Rectal smooth muscle tissue (tissue), 1 donor: ENCODE measurements at regions not wholly inside any gene's neighbourhood (a gene's known extent, or its start where the extent isn't known, plus 50 kb on each side); places are given as distances from the start of the nearest gene placed in this dataset.

Experiments used
- H3K27ac ChIP-seq: one replicate; pipeline ENCODE4 v1.7.0; 2013; ENCODE audit warnings: low read depth, low read length, inconsistent platforms
- H3K27me3 ChIP-seq: one replicate; pipeline ENCODE4 v1.7.0; 2013; ENCODE audit warnings: low read length; ENCODE audit not compliant: control insufficient read depth, insufficient read depth
- H3K36me3 ChIP-seq: one replicate; pipeline ENCODE4 v1.7.0; 2013; ENCODE audit warnings: low read length; ENCODE audit not compliant: control insufficient read depth, insufficient read depth
- H3K4me1 ChIP-seq: one replicate; pipeline ENCODE4 v1.7.0; 2013; ENCODE audit warnings: low read length; ENCODE audit not compliant: control insufficient read depth, insufficient read depth
- H3K4me3 ChIP-seq: one replicate; pipeline ENCODE4 v1.7.0; 2013; ENCODE audit warnings: low read length
- H3K9ac ChIP-seq: one replicate; pipeline ENCODE4 v1.7.0; 2013; ENCODE audit warnings: low read length

DNA sequence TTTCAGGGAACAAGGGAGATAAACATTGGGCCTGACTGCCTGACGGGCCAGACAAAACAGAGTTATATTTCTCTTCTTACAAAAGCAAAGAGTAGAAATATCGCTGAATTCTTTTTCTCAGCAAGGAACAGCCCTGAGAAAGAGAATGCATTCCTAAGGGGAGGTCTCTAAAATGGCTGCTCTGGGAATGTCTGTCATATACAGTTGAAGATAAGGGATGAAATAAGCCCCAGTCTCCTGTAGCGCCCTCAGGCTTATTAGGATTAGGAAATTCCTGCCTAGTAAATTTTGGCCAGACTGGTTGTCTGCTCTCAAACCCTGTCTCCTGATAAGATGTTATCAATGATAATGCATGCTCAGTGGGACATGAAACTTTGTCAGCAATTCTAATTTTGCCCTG is 134.9 kb upstream of the CNTNAP5 start:
- no peaks in the 10 kb centered on the region for H3K36me3 ChIP-seq
- H3K27me3 ChIP-seq, result no peaks in the 10 kb centered on the region
- H3K4me3 ChIP-seq, result no peak overlapping the region
- no peak overlapping the region for H3K27ac ChIP-seq
- H3K9ac ChIP-seq, result no peak overlapping the region
- H3K4me1 ChIP-seq, result no peaks in the 10 kb centered on the region

DNA sequence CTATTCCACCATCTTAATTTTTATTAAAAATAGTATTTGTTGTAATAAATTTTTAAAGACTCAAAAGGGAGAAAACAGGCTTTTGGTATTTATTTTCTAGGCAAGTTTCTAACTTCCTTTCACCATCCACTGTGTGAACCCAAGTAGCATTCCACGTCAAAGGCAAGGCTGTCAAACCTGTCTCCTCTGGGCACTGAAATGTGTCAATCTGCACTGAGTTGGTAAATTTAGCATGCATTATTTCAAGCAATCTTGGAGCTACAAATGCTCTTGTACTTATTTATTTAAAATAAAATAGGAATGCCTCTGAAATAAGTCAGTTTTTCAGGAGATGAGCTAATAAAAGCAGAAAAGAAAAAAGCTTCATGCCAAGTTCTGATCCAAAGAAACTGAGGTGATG is 130.9 kb upstream of the CNTNAP5 start:
- Histone ChIP-seq H3K4me3 (no peak overlapping the region), H3K4me1 (no peaks in the 10 kb centered on the region), H3K36me3 (no peaks in the 10 kb centered on the region), H3K27ac (no peak overlapping the region), H3K27me3 (no peaks in the 10 kb centered on the region), H3K9ac (no peak overlapping the region)

DNA sequence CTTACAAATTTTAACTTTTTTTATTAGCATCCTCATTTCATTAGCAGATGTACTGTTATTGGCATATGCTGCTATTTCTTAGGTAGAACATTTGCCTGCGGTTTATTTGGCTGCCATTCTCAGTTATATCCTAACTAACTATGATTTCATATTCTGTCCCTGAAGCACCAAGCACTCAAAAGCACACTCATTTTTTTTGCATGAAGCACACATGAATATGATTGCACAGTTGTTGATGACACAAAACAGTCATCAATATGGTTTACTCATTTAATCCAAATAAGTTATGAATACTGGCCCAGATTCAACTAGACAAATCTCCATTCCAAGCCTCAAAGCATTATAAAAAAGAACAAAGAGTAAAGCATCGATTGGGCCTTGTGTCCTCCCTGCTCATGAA is 129.4 kb upstream of the CNTNAP5 start:
- H3K4me1 ChIP-seq, result no peaks in the 10 kb centered on the region
- no peak overlapping the region for H3K27ac ChIP-seq
- H3K27me3 ChIP-seq, result no peaks in the 10 kb centered on the region
- no peak overlapping the region for H3K9ac ChIP-seq
- no peaks in the 10 kb centered on the region for H3K36me3 ChIP-seq
- no peak overlapping the region for H3K4me3 ChIP-seq

DNA sequence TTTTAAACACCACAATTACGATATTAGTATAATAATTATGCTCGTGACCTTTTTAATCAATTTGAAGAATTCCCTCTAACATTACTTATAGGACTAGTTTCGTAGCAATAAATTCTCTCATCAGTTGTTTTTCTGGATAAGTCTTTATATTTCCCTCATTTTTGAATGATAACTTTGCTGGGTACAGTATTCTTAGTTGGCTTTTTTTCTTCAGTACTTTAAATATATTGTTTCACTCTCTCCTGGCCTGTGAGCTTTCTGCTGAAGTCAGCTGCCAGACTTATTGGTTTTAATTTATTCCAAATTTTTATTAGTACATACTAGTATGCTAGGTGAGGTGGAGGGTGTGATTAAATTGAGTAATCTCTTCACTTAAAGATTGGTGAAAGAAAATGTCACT is 123.8 kb upstream of the CNTNAP5 start:
- Histone ChIP-seq H3K36me3 (no peaks in the 10 kb centered on the region), H3K4me1 (no peaks in the 10 kb centered on the region), H3K4me3 (no peak overlapping the region), H3K27ac (no peak overlapping the region), H3K27me3 (no peaks in the 10 kb centered on the region), H3K9ac (no peak overlapping the region)

DNA sequence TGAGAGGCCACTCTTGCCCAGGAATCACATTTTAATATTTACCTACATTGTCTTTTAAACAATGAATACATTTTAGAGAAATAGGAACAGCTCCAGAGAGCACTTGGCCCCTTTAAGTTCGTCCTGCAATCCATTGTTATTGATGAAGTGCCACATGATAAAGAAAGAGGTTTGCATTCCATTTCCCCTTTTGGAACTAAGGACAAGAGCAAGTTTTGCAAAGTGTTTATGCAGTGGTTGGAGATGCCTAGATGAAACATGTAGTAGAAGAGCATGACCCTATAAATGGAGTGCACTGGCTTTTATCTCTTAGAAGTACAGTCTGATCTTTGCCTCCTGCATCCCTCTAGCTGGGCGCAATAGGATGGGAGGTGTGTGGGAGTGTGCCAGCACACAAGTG is 118.7 kb upstream of the CNTNAP5 start:
- Histone ChIP-seq H3K9ac (no peak overlapping the region), H3K4me1 (no peaks in the 10 kb centered on the region)

DNA sequence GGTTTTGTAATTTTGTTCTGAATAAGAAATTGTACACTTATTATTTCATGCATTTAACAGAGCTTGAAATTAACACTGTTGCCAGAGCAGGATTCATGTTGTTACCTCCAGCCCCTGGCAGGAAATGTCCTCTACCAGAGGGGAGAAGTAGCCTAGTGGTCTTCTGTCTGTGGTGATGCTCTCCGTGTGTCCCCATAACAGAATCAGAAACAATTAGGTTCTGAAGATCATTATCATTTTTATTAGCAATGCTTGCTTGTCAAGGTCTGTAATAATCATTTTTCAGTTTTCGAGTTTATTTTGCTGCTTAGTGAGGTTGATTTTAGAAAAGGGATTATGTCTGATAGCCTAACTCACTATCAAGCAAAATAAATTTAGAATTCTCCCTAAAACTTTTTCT is 116.6 kb upstream of the CNTNAP5 start:
- H3K36me3 ChIP-seq, result no peaks in the 10 kb centered on the region
- H3K27me3 ChIP-seq, result no peaks in the 10 kb centered on the region
- H3K4me3 ChIP-seq, result no peak overlapping the region
- no peaks in the 10 kb centered on the region for H3K4me1 ChIP-seq
- no peak overlapping the region for H3K27ac ChIP-seq
- H3K9ac ChIP-seq, result no peak overlapping the region

More for the DNA sequence above, 118.7 kb upstream of the CNTNAP5 start:
- Histone ChIP-seq H3K36me3 (no peaks in the 10 kb centered on the region), H3K27ac (no peak overlapping the region), H3K27me3 (no peaks in the 10 kb centered on the region), H3K4me3 (no peak overlapping the region)

DNA sequence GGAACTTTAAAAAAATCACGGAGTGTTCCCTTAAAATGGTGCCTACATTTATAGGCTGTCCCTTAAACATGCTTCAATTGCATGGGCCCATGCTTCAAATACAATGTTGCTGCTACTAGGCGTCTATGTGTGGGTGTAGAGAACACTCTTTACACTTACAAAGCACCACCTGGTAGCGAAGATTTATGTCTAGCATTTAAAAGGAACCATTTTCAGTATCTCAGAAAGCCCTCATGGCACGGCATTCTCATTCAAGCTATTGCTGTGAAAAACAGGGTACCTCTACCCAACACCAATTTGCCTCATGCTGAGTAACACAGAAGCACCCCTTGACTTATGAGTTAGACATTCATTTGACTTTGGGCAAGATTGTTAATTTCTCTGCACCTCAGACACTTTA is 112.9 kb upstream of the CNTNAP5 start:
- Histone ChIP-seq H3K36me3 (no peaks in the 10 kb centered on the region), H3K9ac (no peak overlapping the region), H3K27me3 (no peaks in the 10 kb centered on the region), H3K4me1 (no peaks in the 10 kb centered on the region), H3K4me3 (no peak overlapping the region), H3K27ac (no peak overlapping the region)

DNA sequence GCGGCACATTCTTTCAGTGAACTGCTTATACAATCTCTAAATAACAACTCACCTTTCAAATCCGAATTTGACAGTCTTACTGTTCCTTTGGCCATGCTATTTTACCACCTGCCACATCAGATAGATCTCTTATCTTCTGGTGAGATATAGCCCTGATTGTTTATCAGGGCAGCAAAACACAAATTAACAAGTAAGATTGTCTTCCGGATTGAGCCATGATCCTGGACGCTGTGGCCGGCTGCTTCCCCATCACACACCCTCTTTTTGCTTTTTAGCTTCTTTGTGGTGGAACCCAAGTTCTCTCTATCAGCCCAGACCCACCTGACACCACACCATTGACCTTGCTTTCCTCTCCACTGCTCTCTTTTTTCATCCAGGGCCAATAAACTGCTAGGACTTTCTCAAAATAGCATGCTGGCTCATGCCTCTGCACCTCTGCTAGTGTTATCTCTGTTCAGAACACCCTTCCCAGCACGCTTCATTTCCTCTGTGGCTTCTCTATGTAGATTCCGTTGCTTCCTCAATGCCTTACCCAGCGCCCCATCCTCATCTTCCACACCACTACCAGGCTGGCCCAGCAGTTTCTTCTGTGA is 111.8 kb upstream of the CNTNAP5 start:
- H3K9ac ChIP-seq, result no peak overlapping the region
- H3K27ac ChIP-seq, result no peak overlapping the region
- H3K36me3 ChIP-seq, result no peaks in the 10 kb centered on the region
- H3K4me3 ChIP-seq, result no peak overlapping the region
- H3K4me1 ChIP-seq, result no peaks in the 10 kb centered on the region
- no peaks in the 10 kb centered on the region for H3K27me3 ChIP-seq

DNA sequence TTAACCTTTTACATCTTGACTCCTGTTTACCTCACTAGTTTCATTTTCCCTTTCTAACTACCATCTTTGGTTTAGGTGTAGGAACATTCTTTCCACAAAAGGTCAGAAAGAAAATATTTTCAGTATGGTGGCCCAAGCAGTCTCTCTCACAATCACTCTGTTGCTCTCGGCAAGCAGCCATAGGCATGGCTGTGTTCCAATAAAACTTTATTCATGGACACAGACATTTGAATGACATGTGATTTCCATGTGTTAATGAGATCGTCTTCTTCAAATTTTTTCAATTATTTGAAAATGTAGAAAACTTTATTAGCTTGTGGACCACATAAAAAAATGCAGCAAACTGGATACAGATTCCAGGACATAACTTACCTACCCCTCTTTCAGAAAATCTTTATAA is 109.7 kb upstream of the CNTNAP5 start:
- H3K9ac ChIP-seq, result no peak overlapping the region
- no peaks in the 10 kb centered on the region for H3K36me3 ChIP-seq

DNA sequence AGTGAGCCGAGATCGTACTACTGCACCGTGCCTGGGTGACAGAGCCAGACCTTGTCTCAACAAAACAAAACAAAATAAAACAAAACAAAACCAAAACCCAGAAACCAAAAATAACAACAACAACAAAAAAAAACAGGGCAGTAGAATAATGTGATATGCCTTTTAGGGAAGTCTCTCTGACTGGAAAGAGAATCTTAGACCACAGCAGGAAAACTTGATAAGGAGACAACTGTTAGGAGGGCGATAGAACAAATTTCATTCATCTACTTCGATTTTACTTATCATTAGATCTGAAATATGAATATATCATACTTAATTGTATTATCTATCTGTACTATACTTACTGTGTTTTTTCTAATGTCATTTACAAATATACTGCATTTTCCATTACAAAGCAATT is 109.0 kb upstream of the CNTNAP5 start:
- Histone ChIP-seq H3K27ac (no peak overlapping the region), H3K27me3 (no peaks in the 10 kb centered on the region), H3K4me1 (no peaks in the 10 kb centered on the region)

More for the DNA sequence above, 109.7 kb upstream of the CNTNAP5 start:
- no peaks in the 10 kb centered on the region for H3K27me3 ChIP-seq
- no peak overlapping the region for H3K27ac ChIP-seq
- no peak overlapping the region for H3K4me3 ChIP-seq
- no peaks in the 10 kb centered on the region for H3K4me1 ChIP-seq

DNA sequence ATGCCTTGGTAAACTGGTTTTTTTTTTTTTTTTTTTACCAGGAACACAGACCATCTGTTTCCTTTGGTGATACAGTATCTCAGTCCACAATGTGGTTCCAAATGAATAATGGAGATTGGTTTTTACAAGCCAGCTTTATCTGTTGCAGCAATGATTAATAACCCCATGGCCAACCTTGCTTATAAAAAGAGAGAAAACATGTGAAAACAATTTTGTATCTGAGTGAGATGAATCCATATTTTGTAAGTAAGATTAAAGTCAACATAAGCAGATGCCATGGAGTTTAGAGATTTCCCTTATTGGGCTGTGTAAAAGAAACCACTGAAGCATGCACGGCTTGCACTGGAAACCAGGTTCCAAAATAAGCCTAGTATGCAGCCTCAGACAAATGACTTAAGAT is 108.6 kb upstream of the CNTNAP5 start:
- Histone ChIP-seq H3K4me1 (no peaks in the 10 kb centered on the region), H3K27ac (no peak overlapping the region), H3K9ac (no peak overlapping the region), H3K4me3 (no peak overlapping the region), H3K27me3 (no peaks in the 10 kb centered on the region), H3K36me3 (no peaks in the 10 kb centered on the region)

More for the DNA sequence above, 109.0 kb upstream of the CNTNAP5 start:
- Histone ChIP-seq H3K4me3 (no peak overlapping the region), H3K36me3 (no peaks in the 10 kb centered on the region), H3K9ac (no peak overlapping the region)

DNA sequence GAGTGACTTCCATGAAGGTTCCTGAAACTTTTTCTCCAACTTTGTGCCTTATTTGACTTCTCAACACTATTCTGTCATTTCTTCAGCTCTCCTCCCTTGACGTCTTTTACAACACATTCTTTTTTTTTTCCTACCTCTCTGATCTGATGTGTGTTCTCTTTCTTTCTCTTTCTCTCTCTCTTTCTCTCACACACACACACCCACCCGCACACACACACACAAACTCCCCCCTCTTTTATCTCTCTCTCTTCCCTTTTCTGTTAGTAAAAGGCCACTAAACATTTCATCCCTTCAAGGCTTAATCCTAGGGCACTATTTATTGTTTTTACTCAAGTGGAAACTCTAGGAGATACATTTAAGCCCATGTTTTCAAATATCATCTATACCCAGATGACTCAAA is 107.8 kb upstream of the CNTNAP5 start:
- Histone ChIP-seq H3K4me1 (no peaks in the 10 kb centered on the region), H3K9ac (no peak overlapping the region), H3K36me3 (no peaks in the 10 kb centered on the region), H3K27ac (no peak overlapping the region), H3K4me3 (no peak overlapping the region), H3K27me3 (no peaks in the 10 kb centered on the region)

DNA sequence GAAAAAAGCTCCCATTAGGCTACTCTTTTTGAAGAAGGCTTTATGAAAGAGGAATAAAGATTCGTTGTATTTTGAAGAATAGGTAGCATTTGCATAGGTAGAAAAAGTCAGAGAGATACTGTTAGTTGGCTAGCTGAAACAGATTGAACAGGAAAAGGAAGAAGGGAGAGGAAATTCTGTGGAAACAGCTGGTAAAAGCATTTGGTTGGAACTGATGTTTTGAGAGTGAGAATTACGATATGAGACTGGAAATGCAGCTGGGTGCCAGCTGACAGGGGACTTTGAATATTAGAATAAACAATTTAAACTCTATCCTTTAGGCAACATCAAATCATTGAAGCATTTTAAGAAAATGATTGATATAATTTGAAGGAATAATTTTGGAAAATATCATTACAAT is 96.7 kb upstream of the CNTNAP5 start:
- Histone ChIP-seq H3K9ac (no peak overlapping the region), H3K4me1 (no peaks in the 10 kb centered on the region), H3K4me3 (no peak overlapping the region), H3K27me3 (no peaks in the 10 kb centered on the region), H3K27ac (no peak overlapping the region), H3K36me3 (no peaks in the 10 kb centered on the region)
